ENCODE measurements at regions not wholly inside any gene's neighbourhood (a gene's known extent, or its start where the extent isn't known, plus 50 kb on each side); places are given as distances from the start of the nearest gene placed in this dataset.

DNA sequence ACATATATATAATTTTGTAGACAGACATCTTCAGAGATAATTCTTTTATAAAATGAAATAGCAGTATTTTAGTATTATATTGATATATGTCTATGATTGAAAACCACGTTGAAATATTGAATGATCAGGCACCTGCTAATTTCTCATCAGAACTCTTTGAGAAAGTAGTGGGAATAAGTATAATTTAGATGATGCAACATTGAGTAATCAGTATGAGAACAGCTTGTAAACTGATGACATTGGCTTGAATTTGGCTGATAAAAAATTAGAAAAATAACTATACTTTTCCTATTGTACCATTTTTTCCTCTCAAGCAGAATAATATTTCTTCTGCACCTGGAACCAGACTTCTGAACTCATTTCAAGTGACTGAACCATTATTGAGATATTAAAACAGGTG, 1316.8 kb downstream of the NCAM2 start:
- H3K27ac Mint-ChIP-seq = no peak overlapping the region
- no peaks in the 10 kb centered on the region for H3K4me1 Mint-ChIP-seq (ENCODE audit: low read depth)
- no peak for TF ChIP-seq CTCF (IDR thresholded peaks at IDR 0.05; ENCODE audit: unreplicated experiment)
- H3K9me3 Mint-ChIP-seq (ENCODE audit: low read depth) = peaks cover 12% of the 10 kb centered on the region
- H3K4me3 Mint-ChIP-seq (ENCODE audit: low read depth) = no peak overlapping the region
- no peaks in the 10 kb centered on the region for H3K27me3 Mint-ChIP-seq
- no peak for DNase-seq (ENCODE audit: low spot score, unreplicated experiment)
- H3K36me3 Mint-ChIP-seq (ENCODE audit: insufficient read depth) = no peaks in the 10 kb centered on the region

DNA sequence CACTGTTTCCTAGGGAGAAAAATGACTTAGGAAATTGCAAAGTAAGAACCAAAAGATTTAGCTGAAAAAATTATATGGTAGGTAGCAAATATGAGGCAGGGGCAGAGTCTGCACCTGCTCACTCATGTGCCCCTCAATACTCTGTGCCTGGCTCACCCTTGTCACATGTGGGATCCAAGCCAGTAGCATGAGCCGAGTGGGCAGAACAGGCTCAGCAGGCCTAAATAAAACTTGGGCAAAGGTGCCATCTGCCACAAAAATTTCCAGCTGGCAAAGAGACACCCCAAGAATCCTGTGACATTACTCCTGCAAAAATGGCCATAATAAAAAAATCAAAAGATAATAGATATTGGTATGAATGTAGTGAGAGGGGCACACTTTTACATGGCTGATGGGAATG, 1321.2 kb downstream of the NCAM2 start:
- no peaks in the 10 kb centered on the region for H3K27me3 Mint-ChIP-seq
- TF ChIP-seq CTCF (IDR thresholded peaks at IDR 0.05; ENCODE audit: unreplicated experiment) = no peak
- no peaks in the 10 kb centered on the region for H3K9me3 Mint-ChIP-seq (ENCODE audit: low read depth)
- H3K36me3 Mint-ChIP-seq (ENCODE audit: insufficient read depth) = no peaks in the 10 kb centered on the region
- no peak overlapping the region for H3K27ac Mint-ChIP-seq
- H3K4me1 Mint-ChIP-seq (ENCODE audit: low read depth) = no peaks in the 10 kb centered on the region
- DNase-seq (ENCODE audit: low spot score, unreplicated experiment) = no peak
- no peak overlapping the region for H3K4me3 Mint-ChIP-seq (ENCODE audit: low read depth)

DNA sequence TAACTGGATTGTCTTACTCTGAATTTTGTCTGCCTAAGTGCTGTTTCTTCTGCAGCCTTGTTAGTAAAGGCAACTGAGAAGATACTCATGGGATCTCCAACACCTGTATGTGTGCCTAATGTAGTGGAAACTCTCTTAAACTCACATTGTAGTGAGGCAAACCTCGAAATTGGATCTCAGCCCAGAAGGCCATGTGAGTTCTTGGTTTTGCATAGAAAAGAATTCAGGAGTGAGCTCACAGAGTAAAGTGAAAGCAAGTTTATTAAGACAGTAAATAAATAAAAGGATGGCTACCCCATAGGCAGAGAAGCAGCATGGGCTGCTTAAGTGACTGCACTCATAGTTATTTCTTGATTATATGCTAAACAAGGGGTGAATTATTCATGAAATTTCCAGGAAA, 1344.7 kb downstream of the NCAM2 start:
- Mint-ChIP-seq H3K4me3 (ENCODE audit: low read depth) (no peak overlapping the region), H3K36me3 (ENCODE audit: insufficient read depth) (no peaks in the 10 kb centered on the region), H3K4me1 (ENCODE audit: low read depth) (peaks cover 4% of the 10 kb centered on the region), H3K27me3 (no peaks in the 10 kb centered on the region), H3K27ac (no peak overlapping the region), H3K9me3 (ENCODE audit: low read depth) (peaks cover 21% of the 10 kb centered on the region)
- no peak for TF ChIP-seq CTCF (IDR thresholded peaks at IDR 0.05; ENCODE audit: unreplicated experiment)
- DNase-seq (ENCODE audit: low spot score, unreplicated experiment) = no peak

GRCh38 chr21:22343303-22343702, 1345.1 kb downstream of the NCAM2 start:
- TF ChIP-seq CTCF (IDR thresholded peaks at IDR 0.05; ENCODE audit: unreplicated experiment) = no peak
- Mint-ChIP-seq H3K36me3 (ENCODE audit: insufficient read depth) (no peaks in the 10 kb centered on the region), H3K27ac (no peak overlapping the region), H3K27me3 (no peaks in the 10 kb centered on the region), H3K4me3 (ENCODE audit: low read depth) (no peak overlapping the region), H3K9me3 (ENCODE audit: low read depth) (peaks cover 21% of the 10 kb centered on the region), H3K4me1 (ENCODE audit: low read depth) (peaks cover 4% of the 10 kb centered on the region)
- DNase-seq (ENCODE audit: low spot score, unreplicated experiment) = no peak

DNA sequence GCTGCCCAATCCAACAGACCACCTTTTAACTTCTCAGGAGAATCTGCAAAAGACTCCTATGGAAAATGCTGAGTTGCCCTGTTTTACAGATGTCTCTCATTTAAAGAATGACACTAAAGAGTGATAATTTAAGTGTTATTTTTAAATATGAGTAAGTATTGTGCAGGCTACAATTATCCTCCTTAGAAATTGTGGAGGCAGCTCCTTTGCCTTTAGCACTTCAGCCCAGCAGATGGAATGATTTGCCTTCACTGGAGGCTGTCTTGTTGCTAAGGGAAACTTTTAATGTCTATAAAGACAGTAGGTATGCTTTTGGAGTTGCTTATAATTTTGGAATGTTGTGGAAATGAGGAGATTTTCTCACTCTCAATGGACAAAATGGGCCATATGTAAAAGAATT, 1345.5 kb downstream of the NCAM2 start:
- Mint-ChIP-seq H3K27me3 (no peaks in the 10 kb centered on the region), H3K27ac (no peak overlapping the region), H3K36me3 (ENCODE audit: insufficient read depth) (no peaks in the 10 kb centered on the region), H3K4me1 (ENCODE audit: low read depth) (peaks cover 4% of the 10 kb centered on the region), H3K9me3 (ENCODE audit: low read depth) (peaks cover 19% of the 10 kb centered on the region), H3K4me3 (ENCODE audit: low read depth) (no peak overlapping the region)
- DNase-seq (ENCODE audit: low spot score, unreplicated experiment) = no peak
- no peak for TF ChIP-seq CTCF (IDR thresholded peaks at IDR 0.05; ENCODE audit: unreplicated experiment)

Data from progenitor cell of endocrine pancreas (in vitro differentiated cells).